Stimulated activated CD4-positive, alpha-beta T cell treated with anti-CD3 and anti-CD28 coated beads, Interleukin-4, amount 100 ng/mL, for 4 hours (primary cell): ENCODE measurements at regions not wholly inside any gene's neighbourhood (a gene's known extent, or its start where the extent isn't known, plus 50 kb on each side); places are given as distances from the start of the nearest gene placed in this dataset.
"Not testable (repeated sequence)": the region's sequence is repeated elsewhere in the genome, so short reads cannot be mapped to it uniquely, and the experiment has no call there.

Experiments
- DNase-seq, 2 experiments: peaks; one replicate each; pipeline ENCODE4 v3.0.0-alpha.2; 2020

GRCh38 chr1:148354913-148355308 lies 128.2 kb downstream of the PPIAL4G start:
- no peak for DNase-seq

- no peak for DNase-seq
These were observed 128.7 kb downstream of the PPIAL4G start for GRCh38 chr1:148354284-148354912.

GRCh38 chr1:148353461-148354283 lies 129.4 kb downstream of the PPIAL4G start:
- DNase-seq, result no peak

GRCh38 chr1:148352470-148353053 lies 130.5 kb downstream of the PPIAL4G start:
- DNase-seq, result no peak

GRCh38 chr1:148347781-148348180 lies 135.3 kb downstream of the PPIAL4G start:
- DNase-seq, result no peak

- DNase-seq, result peak in 1 of 2 experiments; percentile 27
These were observed 137.4 kb downstream of the PPIAL4G start for GRCh38 chr1:148345659-148346151.

- not testable (repeated sequence) for DNase-seq
These were observed 138.5 kb downstream of the PPIAL4G start for GRCh38 chr1:148344651-148345050.

GRCh38 chr1:148341729-148342128 lies 141.4 kb downstream of the PPIAL4G start:
- not testable (repeated sequence) for DNase-seq

- not testable (repeated sequence) for DNase-seq
These were observed 146.8 kb downstream of the PPIAL4G start for GRCh38 chr1:148336121-148336918.

GRCh38 chr1:148334339-148335130 lies 148.6 kb downstream of the PPIAL4G start:
- peak; percentile 67 to 70 for DNase-seq

GRCh38 chr1:148333875-148334338 lies 149.2 kb downstream of the PPIAL4G start:
- DNase-seq, result no peak

GRCh38 chr1:148328884-148329283 lies 154.2 kb downstream of the PPIAL4G start:
- DNase-seq, result no peak

- not testable (repeated sequence) for DNase-seq
These were observed 158.1 kb downstream of the PPIAL4G start for GRCh38 chr1:148325031-148325430.

GRCh38 chr1:148324465-148324864 lies 158.6 kb downstream of the PPIAL4G start:
- DNase-seq, result not testable (repeated sequence)

- not testable (repeated sequence) for DNase-seq
These were observed 163.0 kb downstream of the PPIAL4G start for GRCh38 chr1:148320079-148320478.

GRCh38 chr1:148318904-148319242 lies 164.2 kb downstream of the PPIAL4G start:
- DNase-seq, result no peak

- DNase-seq, result peak; percentile 35 to 36
These were observed 164.8 kb downstream of the PPIAL4G start for GRCh38 chr1:148318123-148318903.

- DNase-seq, result no peak
These were observed 165.4 kb upstream of the NBPF11 start for GRCh38 chr1:148317288-148317985.

GRCh38 chr1:148315071-148315811 lies 163.2 kb upstream of the NBPF11 start:
- DNase-seq, result no peak

- no peak for DNase-seq
These were observed 158.7 kb upstream of the NBPF11 start for GRCh38 chr1:148310807-148311206.
